ENCODE measurements at regions not wholly inside any gene's neighbourhood (a gene's known extent, or its start where the extent isn't known, plus 50 kb on each side); places are given as distances from the start of the nearest gene placed in this dataset.

GRCh38 chr7:45987521-45988290, 66.6 kb upstream of the IGFBP3 start:
- TF ChIP-seq, protein P1, sequence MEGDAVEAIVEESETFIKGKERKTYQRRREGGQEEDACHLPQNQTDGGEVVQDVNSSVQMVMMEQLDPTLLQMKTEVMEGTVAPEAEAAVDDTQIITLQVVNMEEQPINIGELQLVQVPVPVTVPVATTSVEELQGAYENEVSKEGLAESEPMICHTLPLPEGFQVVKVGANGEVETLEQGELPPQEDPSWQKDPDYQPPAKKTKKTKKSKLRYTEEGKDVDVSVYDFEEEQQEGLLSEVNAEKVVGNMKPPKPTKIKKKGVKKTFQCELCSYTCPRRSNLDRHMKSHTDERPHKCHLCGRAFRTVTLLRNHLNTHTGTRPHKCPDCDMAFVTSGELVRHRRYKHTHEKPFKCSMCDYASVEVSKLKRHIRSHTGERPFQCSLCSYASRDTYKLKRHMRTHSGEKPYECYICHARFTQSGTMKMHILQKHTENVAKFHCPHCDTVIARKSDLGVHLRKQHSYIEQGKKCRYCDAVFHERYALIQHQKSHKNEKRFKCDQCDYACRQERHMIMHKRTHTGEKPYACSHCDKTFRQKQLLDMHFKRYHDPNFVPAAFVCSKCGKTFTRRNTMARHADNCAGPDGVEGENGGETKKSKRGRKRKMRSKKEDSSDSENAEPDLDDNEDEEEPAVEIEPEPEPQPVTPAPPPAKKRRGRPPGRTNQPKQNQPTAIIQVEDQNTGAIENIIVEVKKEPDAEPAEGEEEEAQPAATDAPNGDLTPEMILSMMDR (conservative IDR thresholded peaks at IDR 0.05; ENCODE audit: low read length), result no peak
- TF ChIP-seq EZH2phosphoT487 (IDR thresholded peaks at IDR 0.05; ENCODE audit: borderline replicate concordance, low read depth, low read length), result no peak
